ENCODE measurements at regions not wholly inside any gene's neighbourhood (a gene's known extent, or its start where the extent isn't known, plus 50 kb on each side); places are given as distances from the start of the nearest gene placed in this dataset.

DNA sequence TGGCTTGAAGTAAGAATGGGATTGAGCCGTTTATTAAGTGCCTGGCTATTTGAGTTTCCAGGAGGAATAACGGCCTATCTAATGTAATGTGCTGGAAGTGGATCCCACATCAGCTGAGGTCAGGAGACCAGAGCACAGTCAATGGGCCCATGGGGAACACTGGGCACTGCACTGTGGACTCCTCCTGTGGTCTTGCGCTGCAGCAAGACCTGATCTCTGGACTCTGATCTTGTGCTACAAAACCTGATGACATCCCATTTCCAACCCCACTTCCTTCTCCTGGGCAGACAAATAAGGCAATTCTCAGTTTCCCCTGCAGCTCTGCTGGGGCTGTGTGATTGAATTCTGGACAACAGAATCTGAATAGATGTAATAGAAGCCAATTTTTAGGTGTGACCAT lies 151.7 kb upstream of the ADCY2 start:
- no peak for TF ChIP-seq BRCA1 (IDR thresholded peaks at IDR 0.05; ENCODE audit: low read depth, low read length)
- TF ChIP-seq POLR2A (IDR thresholded peaks at IDR 0.05; ENCODE audit: control extremely low read depth in 1 of 2, low read depth in 2 of 2, low read length in 2 of 2), result no peak
- TF ChIP-seq SP1 (IDR thresholded peaks at IDR 0.05; ENCODE audit: low read depth, low read length), result no peak
- TF ChIP-seq RAD21 (IDR thresholded peaks at IDR 0.05 in 1 of 2, conservative IDR thresholded peaks at IDR 0.05 in 1 of 2; ENCODE audit: low read depth in 2 of 2, low read length in 2 of 2), result no peak
- TF ChIP-seq, protein P1, sequence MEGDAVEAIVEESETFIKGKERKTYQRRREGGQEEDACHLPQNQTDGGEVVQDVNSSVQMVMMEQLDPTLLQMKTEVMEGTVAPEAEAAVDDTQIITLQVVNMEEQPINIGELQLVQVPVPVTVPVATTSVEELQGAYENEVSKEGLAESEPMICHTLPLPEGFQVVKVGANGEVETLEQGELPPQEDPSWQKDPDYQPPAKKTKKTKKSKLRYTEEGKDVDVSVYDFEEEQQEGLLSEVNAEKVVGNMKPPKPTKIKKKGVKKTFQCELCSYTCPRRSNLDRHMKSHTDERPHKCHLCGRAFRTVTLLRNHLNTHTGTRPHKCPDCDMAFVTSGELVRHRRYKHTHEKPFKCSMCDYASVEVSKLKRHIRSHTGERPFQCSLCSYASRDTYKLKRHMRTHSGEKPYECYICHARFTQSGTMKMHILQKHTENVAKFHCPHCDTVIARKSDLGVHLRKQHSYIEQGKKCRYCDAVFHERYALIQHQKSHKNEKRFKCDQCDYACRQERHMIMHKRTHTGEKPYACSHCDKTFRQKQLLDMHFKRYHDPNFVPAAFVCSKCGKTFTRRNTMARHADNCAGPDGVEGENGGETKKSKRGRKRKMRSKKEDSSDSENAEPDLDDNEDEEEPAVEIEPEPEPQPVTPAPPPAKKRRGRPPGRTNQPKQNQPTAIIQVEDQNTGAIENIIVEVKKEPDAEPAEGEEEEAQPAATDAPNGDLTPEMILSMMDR (IDR thresholded peaks at IDR 0.05; ENCODE audit: control extremely low read depth in 1 of 3, insufficient read depth in 1 of 3, low read depth in 1 of 3, low read length in 3 of 3), result no peak
- no peak for TF ChIP-seq CBX5 (IDR thresholded peaks at IDR 0.05; ENCODE audit: low read depth, low read length)
- no peak for TF ChIP-seq POLR2AphosphoS5 (IDR thresholded peaks at IDR 0.05; ENCODE audit: low read depth, low read length)
- TF ChIP-seq, protein P2, sequence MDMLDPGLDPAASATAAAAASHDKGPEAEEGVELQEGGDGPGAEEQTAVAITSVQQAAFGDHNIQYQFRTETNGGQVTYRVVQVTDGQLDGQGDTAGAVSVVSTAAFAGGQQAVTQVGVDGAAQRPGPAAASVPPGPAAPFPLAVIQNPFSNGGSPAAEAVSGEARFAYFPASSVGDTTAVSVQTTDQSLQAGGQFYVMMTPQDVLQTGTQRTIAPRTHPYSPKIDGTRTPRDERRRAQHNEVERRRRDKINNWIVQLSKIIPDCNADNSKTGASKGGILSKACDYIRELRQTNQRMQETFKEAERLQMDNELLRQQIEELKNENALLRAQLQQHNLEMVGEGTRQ (IDR thresholded peaks at IDR 0.05; ENCODE audit: low read length), result no peak
- TF ChIP-seq GABPA (IDR thresholded peaks at IDR 0.05; ENCODE audit: borderline replicate concordance, insufficient read depth, low read length), result no peak
- no peak for TF ChIP-seq SP2 (IDR thresholded peaks at IDR 0.05; ENCODE audit: low read length)
- TF ChIP-seq TAF1 (IDR thresholded peaks at IDR 0.05; ENCODE audit: low read depth, low read length), result no peak

Data from H1 (cell line).